ENCODE measurements at regions not wholly inside any gene's neighbourhood (a gene's known extent, or its start where the extent isn't known, plus 50 kb on each side); places are given as distances from the start of the nearest gene placed in this dataset.

- DNase-seq (ENCODE audit: low read depth) (no peak), FAIRE-seq (no peak)
- H3K4me3 ChIP-seq (ENCODE audit: low read depth, low read length) = no peak overlapping the region
- no peak for TF ChIP-seq CTCF (IDR thresholded peaks at IDR 0.05; ENCODE audit: insufficient read depth, low read length, severe bottlenecking)
- H3K36me3 ChIP-seq (ENCODE audit: control insufficient read depth, insufficient read depth, low read length) = no peaks in the 10 kb centered on the region
- H3K27me3 ChIP-seq (ENCODE audit: control insufficient read depth, insufficient read depth, low read length) = no peaks in the 10 kb centered on the region
These were observed 178.2 kb upstream of the ZEB2 start for GRCh38 chr2:144698156-144698555.

DNA sequence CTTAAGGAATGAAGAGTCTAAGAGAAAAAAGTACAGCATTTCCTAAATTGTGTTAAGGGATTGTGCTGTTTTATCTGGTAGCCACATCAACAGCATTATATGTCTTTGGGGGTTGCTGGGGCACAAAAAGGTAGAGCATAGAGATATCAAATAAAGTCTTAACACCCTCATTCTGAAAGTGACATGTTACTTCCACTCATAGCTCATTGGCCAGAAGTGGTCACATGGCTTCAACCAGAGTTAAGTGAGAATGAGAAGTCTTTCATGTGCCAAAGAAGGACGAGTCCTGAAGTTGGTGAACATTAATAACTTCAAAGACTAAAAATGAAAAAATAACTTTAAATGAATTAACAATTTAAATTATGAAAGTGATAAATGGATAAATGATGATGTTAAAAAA, 175.7 kb upstream of the ZEB2 start:
- Histone ChIP-seq H3K27me3 (ENCODE audit: control insufficient read depth, insufficient read depth, low read length) (no peaks in the 10 kb centered on the region), H3K4me3 (ENCODE audit: low read depth, low read length) (no peak overlapping the region), H3K36me3 (ENCODE audit: control insufficient read depth, insufficient read depth, low read length) (no peaks in the 10 kb centered on the region)
- no peak for TF ChIP-seq CTCF (IDR thresholded peaks at IDR 0.05; ENCODE audit: insufficient read depth, low read length, severe bottlenecking)
- FAIRE-seq (no peak), DNase-seq (ENCODE audit: low read depth) (no peak)

GRCh38 chr2:144694456-144694855, 174.5 kb upstream of the ZEB2 start:
- H3K4me3 ChIP-seq (ENCODE audit: low read depth, low read length) = no peak overlapping the region
- DNase-seq (ENCODE audit: low read depth) (peak; percentile 82), FAIRE-seq (peak; percentile 23)
- no peak for TF ChIP-seq CTCF (IDR thresholded peaks at IDR 0.05; ENCODE audit: insufficient read depth, low read length, severe bottlenecking)
- H3K36me3 ChIP-seq (ENCODE audit: control insufficient read depth, insufficient read depth, low read length) = no peaks in the 10 kb centered on the region
- no peaks in the 10 kb centered on the region for H3K27me3 ChIP-seq (ENCODE audit: control insufficient read depth, insufficient read depth, low read length)

DNA sequence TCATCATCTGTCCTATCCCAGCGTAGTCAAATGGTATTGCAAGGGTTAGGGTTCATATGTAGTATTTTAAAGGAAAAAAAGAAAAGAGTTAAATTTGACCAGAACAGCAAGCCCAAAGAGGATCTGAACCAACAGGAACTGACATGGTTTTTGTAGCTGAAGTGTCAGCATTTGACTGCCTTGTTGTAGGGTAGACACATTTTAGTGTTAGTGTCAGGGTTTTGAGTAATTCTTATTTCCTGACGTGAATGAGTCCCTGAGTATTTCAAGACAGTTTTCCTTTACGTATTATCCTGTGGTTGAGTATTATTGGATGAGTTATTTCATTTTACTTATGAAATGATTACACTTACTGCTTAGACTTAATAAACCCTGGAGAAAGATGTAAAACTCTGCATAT, 173.3 kb upstream of the ZEB2 start:
- no peaks in the 10 kb centered on the region for H3K27me3 ChIP-seq (ENCODE audit: control insufficient read depth, insufficient read depth, low read length)

DNA sequence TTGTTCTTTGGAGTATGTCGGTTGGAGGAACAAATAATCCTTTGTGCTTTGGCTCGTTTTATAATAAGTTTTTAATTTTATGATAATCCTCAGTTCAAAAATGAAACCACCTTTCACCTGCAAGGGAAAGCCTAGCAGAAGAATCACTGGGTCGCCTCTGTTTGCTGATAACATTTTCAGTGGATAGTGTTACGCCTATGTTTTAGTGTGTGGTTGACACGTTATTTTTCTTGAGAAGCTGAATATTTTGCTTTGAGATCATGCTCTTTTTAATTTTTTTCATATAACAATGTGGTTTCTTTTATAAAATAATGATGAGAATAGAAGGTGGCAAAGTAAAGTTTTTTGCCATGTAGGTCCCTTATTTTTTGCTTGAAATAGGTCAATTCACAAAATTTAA, 172.7 kb upstream of the ZEB2 start:
- FAIRE-seq (no peak), DNase-seq (ENCODE audit: low read depth) (no peak)
- no peak overlapping the region for H3K4me3 ChIP-seq (ENCODE audit: low read depth, low read length)
- H3K36me3 ChIP-seq (ENCODE audit: control insufficient read depth, insufficient read depth, low read length) = no peaks in the 10 kb centered on the region
- no peaks in the 10 kb centered on the region for H3K27me3 ChIP-seq (ENCODE audit: control insufficient read depth, insufficient read depth, low read length)
- TF ChIP-seq CTCF (IDR thresholded peaks at IDR 0.05; ENCODE audit: insufficient read depth, low read length, severe bottlenecking) = no peak

More for the DNA sequence above, 173.3 kb upstream of the ZEB2 start:
- TF ChIP-seq CTCF (IDR thresholded peaks at IDR 0.05; ENCODE audit: insufficient read depth, low read length, severe bottlenecking) = no peak
- Histone ChIP-seq H3K36me3 (ENCODE audit: control insufficient read depth, insufficient read depth, low read length) (no peaks in the 10 kb centered on the region), H3K4me3 (ENCODE audit: low read depth, low read length) (no peak overlapping the region)
- DNase-seq (ENCODE audit: low read depth) = no peak
- FAIRE-seq = no peak

- no peaks in the 10 kb centered on the region for H3K27me3 ChIP-seq (ENCODE audit: control insufficient read depth, insufficient read depth, low read length)
- no peak for TF ChIP-seq CTCF (IDR thresholded peaks at IDR 0.05; ENCODE audit: insufficient read depth, low read length, severe bottlenecking)
- DNase-seq (ENCODE audit: low read depth) (no peak), FAIRE-seq (no peak)
- H3K4me3 ChIP-seq (ENCODE audit: low read depth, low read length) = no peak overlapping the region
- no peaks in the 10 kb centered on the region for H3K36me3 ChIP-seq (ENCODE audit: control insufficient read depth, insufficient read depth, low read length)
These were observed 170.9 kb upstream of the ZEB2 start for GRCh38 chr2:144690771-144691170.

All from bronchial epithelial cell (primary cell).